K562 (cell line): ENCODE measurements at regions not wholly inside any gene's neighbourhood (a gene's known extent, or its start where the extent isn't known, plus 50 kb on each side); places are given as distances from the start of the nearest gene placed in this dataset.

ENCODE experiments used
- ATAC-seq: fragments of 200-7000 bp; cut with Tn5 transposase; 3 replicates; pipeline ENCODE4 v1.9.1; 2020; ENCODE audit warnings: moderate library complexity
- BruUV-seq: library from RNA; stranded (reverse); fragments of 400-500 nt; replicated peaks from 2 replicates; lab custom pipeline; 2021; lab: Mats Ljungman, UMichigan
- CTCF ChIA-PET: fragments of 300-600 bp; formaldehyde crosslinking; extraction: SDS; loops from one replicate; lab custom pipeline; 2021; ENCODE audit warnings: low intra/inter-chr PET ratio; lab: Yijun Ruan, JAX
- POLR2A ChIA-PET: fragments of 300-600, 350-650 bp; sonication (Branson Sonifier 250); formaldehyde crosslinking; extraction: SDS; loops from one replicate; lab custom pipeline; 2021; ENCODE audit warnings: antibody characterized with exemption, inconsistent platforms; lab: Yijun Ruan, JAX
- DNase-seq, 4 experiments: peaks; one replicate each; pipeline versions ENCODE4 v3.0.0 to v3.0.0-alpha.2; 2011 to 2018; ENCODE audit warnings: low spot score in 3 of 4, mixed read lengths in 3 of 4; ENCODE audit errors: extremely low read depth in 1 of 4
- FAIRE-seq: peaks from 2 replicates; lab custom pipeline; 2011; peaks lifted over from hg19 to GRCh38; lab: Jason Lieb, UNC
- H2AFZ ChIP-seq: 2 replicates; pipeline ENCODE4 v1.6.0; 2011; ENCODE audit warnings: low read depth, low read length, control low read depth, inconsistent platforms
- H3K27ac ChIP-seq: fragments of 200-600 bp; 3 replicates; pipeline ENCODE4 v1.8.0; 2011; ENCODE audit warnings: low read depth, mild to moderate bottlenecking, control low read depth, inconsistent platforms, low read length, moderate library complexity, mixed read lengths; ENCODE audit errors: extremely low read depth
- H3K27me3 ChIP-seq, 2 experiments: fragments of 300-600 bp in 1 of 2; 2 replicates in 1 of 2; 3 replicates in 1 of 2; pipeline versions ENCODE4 v1.6.0 to v1.8.0; 2011; ENCODE audit warnings: inconsistent platforms in 2 of 2, low read length in 2 of 2, mild to moderate bottlenecking in 1 of 2, mixed read lengths in 1 of 2, moderate library complexity in 1 of 2; ENCODE audit not compliant: control insufficient read depth in 2 of 2, insufficient read depth in 2 of 2
- H3K36me3 ChIP-seq: fragments of 300-600 bp; 3 replicates; pipeline ENCODE4 v1.8.0; 2011; ENCODE audit warnings: mild to moderate bottlenecking, low read length, inconsistent platforms; ENCODE audit not compliant: control insufficient read depth, insufficient read depth
- H3K4me1 ChIP-seq, 2 experiments: fragments of 200-600 bp in 1 of 2; replicated peaks in 1 of 2; 2 replicates in 1 of 2; 3 replicates in 1 of 2; pipeline versions ENCODE4 v1.5.1 to v1.8.0; 2011; ENCODE audit warnings: inconsistent platforms in 2 of 2, low read length in 2 of 2, mild to moderate bottlenecking in 1 of 2, mixed read lengths in 1 of 2, moderate library complexity in 1 of 2; ENCODE audit not compliant: control insufficient read depth in 2 of 2, insufficient read depth in 2 of 2
- H3K4me2 ChIP-seq: 2 replicates; pipeline ENCODE4 v1.6.1; 2011; ENCODE audit warnings: low read length, control low read depth, inconsistent platforms, mixed read lengths; ENCODE audit not compliant: insufficient read depth
- H3K4me3 ChIP-seq: fragments of 200-600 bp; sonication (generic), shearing (Covaris generic); 2 replicates; pipeline ENCODE4 v1.5.1; 2016; ENCODE audit warnings: control low read depth, inconsistent platforms
- H3K79me2 ChIP-seq: fragments of 200-600 bp; 3 replicates; pipeline ENCODE4 v1.8.0; 2011; ENCODE audit warnings: low read length, inconsistent platforms; ENCODE audit not compliant: control insufficient read depth, insufficient read depth
- H3K9ac ChIP-seq, 2 experiments: 2 replicates each; pipeline versions ENCODE4 v1.6.0 to v1.6.1; 2011; ENCODE audit warnings: low read depth in 2 of 2, low read length in 2 of 2, control low read depth in 1 of 2, inconsistent platforms in 1 of 2, mild to moderate bottlenecking in 1 of 2, mixed read lengths in 1 of 2; ENCODE audit not compliant: insufficient read depth in 1 of 2
- H3K9me1 ChIP-seq: one replicate; pipeline ENCODE4 v1.6.0; 2011; ENCODE audit warnings: inconsistent platforms, mild to moderate bottlenecking, low read length, moderate library complexity; ENCODE audit not compliant: control insufficient read depth, insufficient read depth
- H3K9me3 ChIP-seq: replicated peaks from 2 replicates; pipeline ENCODE4 v1.5.1; 2011; ENCODE audit warnings: low read depth, low read length, inconsistent platforms; ENCODE audit not compliant: control insufficient read depth, insufficient read depth
- H4K20me1 ChIP-seq: replicated peaks from 2 replicates; pipeline ENCODE4 v1.6.1; 2011; ENCODE audit warnings: low read length, inconsistent platforms, mixed read lengths; ENCODE audit not compliant: control insufficient read depth, insufficient read depth
- MAFF ChIP-seq: IDR thresholded peaks from 2 replicates; pipeline ENCODE4 v1.6.1; 2012; ENCODE audit warnings: low read length, improper control_type of control experiment
- SRSF9 ChIP-seq: fragments of 200-400 bp; formaldehyde crosslinking; IDR thresholded peaks from 2 replicates; pipeline ENCODE4 v1.6.1; 2017; ENCODE audit warnings: low read depth, low read length, borderline replicate concordance
- SUPT5H ChIP-seq: fragments of 450-650 bp; IDR thresholded peaks from 2 replicates; pipeline ENCODE4 v1.6.1; 2016
- ZNF134 ChIP-seq: fragments of 250-450 bp; sonication (Bioruptor Pico); conservative IDR thresholded peaks from 2 replicates; pipeline ENCODE4 v1.4.0; 2020
- WGBS: fragments of 100-300 bp; shearing (Covaris generic); methylation state at CpG from one replicate; pipeline ENCODE4 v1.1.6; 2016; ENCODE audit warnings: low coverage, mixed read lengths; ENCODE audit not compliant: insufficient coverage; ENCODE audit errors: missing lambda C conversion rate; 5-methylcytosine and 5-hydroxymethylcytosine counted together
- in situ Hi-C: fragments of 300-500 bp; cut with MboI; formaldehyde crosslinking; loops from 4 replicates; pipeline ENCODE4 v1.15.0; 2018; ENCODE audit warnings: inconsistent platforms, mixed read lengths
- intact Hi-C: fragments of 100-400 bp; cut with micrococcal nuclease; formaldehyde crosslinking; loops from 2 replicates; pipeline ENCODE4 v1.14.2; 2022
- TF ChIP-seq, protein P1 (sequence below), 2 experiments: fragments of 450-650 bp in 1 of 2; sonication (generic) in 1 of 2; formaldehyde crosslinking in 1 of 2; IDR thresholded peaks; 2 replicates each; pipeline versions ENCODE4 v1.7.1 to v1.9.0; 2016 to 2022; ENCODE audit warnings: inconsistent platforms in 1 of 2, mild to moderate bottlenecking in 1 of 2, missing genetic modification reagents in 1 of 2
- TF ChIP-seq, protein P2 (sequence below): fragments of 250-450 bp; sonication (Bioruptor Pico); IDR thresholded peaks from 2 replicates; pipeline ENCODE4 v1.5.0; 2021

DNA sequence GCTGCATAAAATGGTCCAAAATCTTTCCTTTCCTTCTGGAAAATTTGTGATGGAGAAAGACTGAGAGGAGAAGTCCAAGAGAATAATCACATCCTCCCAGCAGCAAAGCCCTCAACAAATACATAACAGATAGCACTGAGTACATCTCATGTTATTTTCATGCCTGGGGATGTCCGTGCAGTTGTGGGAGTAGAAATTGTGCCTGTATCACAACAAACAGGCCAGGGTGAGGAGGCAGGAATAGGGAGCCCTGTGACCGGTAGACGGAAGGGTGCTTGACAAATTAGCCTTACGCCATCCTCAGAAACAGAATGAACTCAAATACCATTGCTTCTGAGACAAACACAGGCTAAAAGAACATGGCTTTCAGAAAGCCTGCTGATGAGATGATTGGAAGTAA, 333.2 kb upstream of the UMPS start:
- Histone ChIP-seq H3K9me1 (no peaks in the 10 kb centered on the region), H3K9ac (no peak overlapping the region), H3K4me2 (no peak overlapping the region), H3K9me3 (no peaks in the 10 kb centered on the region), H3K27me3 (peaks cover 0 to 5% of the 10 kb centered on the region in 2 experiments; a peak in 2 of 5 replicates), H4K20me1 (no peaks in the 10 kb centered on the region), H2AFZ (no peak overlapping the region), H3K79me2 (no peaks in the 10 kb centered on the region), H3K27ac (no peak overlapping the region), H3K4me3 (no peak overlapping the region), H3K36me3 (no peaks in the 10 kb centered on the region), H3K4me1 (no peaks in the 10 kb centered on the region; a peak in 1 of 5 replicates)
- TF ChIP-seq MAFF (no peak), SUPT5H (no peak), SRSF9 (no peak), ZNF134 (no peak)
- TF ChIP-seq, protein P1, sequence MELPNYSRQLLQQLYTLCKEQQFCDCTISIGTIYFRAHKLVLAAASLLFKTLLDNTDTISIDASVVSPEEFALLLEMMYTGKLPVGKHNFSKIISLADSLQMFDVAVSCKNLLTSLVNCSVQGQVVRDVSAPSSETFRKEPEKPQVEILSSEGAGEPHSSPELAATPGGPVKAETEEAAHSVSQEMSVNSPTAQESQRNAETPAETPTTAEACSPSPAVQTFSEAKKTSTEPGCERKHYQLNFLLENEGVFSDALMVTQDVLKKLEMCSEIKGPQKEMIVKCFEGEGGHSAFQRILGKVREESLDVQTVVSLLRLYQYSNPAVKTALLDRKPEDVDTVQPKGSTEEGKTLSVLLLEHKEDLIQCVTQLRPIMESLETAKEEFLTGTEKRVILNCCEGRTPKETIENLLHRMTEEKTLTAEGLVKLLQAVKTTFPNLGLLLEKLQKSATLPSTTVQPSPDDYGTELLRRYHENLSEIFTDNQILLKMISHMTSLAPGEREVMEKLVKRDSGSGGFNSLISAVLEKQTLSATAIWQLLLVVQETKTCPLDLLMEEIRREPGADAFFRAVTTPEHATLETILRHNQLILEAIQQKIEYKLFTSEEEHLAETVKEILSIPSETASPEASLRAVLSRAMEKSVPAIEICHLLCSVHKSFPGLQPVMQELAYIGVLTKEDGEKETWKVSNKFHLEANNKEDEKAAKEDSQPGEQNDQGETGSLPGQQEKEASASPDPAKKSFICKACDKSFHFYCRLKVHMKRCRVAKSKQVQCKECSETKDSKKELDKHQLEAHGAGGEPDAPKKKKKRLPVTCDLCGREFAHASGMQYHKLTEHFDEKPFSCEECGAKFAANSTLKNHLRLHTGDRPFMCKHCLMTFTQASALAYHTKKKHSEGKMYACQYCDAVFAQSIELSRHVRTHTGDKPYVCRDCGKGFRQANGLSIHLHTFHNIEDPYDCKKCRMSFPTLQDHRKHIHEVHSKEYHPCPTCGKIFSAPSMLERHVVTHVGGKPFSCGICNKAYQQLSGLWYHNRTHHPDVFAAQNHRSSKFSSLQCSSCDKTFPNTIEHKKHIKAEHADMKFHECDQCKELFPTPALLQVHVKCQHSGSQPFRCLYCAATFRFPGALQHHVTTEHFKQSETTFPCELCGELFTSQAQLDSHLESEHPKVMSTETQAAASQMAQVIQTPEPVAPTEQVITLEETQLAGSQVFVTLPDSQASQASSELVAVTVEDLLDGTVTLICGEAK (IDR thresholded peaks at IDR 0.05): no peak
- TF ChIP-seq, protein P1 (CRISPR knock-in tag; IDR thresholded peaks at IDR 0.05): no peak
- TF ChIP-seq, protein P2, sequence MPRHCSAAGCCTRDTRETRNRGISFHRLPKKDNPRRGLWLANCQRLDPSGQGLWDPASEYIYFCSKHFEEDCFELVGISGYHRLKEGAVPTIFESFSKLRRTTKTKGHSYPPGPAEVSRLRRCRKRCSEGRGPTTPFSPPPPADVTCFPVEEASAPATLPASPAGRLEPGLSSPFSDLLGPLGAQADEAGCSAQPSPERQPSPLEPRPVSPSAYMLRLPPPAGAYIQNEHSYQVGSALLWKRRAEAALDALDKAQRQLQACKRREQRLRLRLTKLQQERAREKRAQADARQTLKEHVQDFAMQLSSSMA (CRISPR knock-in tag): no peak
- 4% methylated on average over 4 of the region's 4 CpGs for WGBS
- CTCF ChIA-PET: no interaction called here
- no TSS peak for BruUV-seq
- FAIRE-seq (no peak), DNase-seq (no peak), ATAC-seq (no peak)
- intact Hi-C loops: no loop called here
- in situ Hi-C loops: no loop called here
- POLR2A ChIA-PET: no interaction called here
